Keratinocyte (primary cell): ENCODE measurements at regions not wholly inside any gene's neighbourhood (a gene's known extent, or its start where the extent isn't known, plus 50 kb on each side); places are given as distances from the start of the nearest gene placed in this dataset.

Source experiments
- DNase-seq: peaks from one replicate; pipeline ENCODE4 v3.0.0-alpha.2; 2011; ENCODE audit warnings: low read depth, missing footprints, low spot score
- FAIRE-seq: peaks from 2 replicates; lab custom pipeline; 2011; peaks lifted over from hg19 to GRCh38; lab: Jason Lieb, UNC
- H2AFZ ChIP-seq: 2 replicates; pipeline ENCODE4 v1.6.0; 2012; ENCODE audit warnings: low read length, control low read depth, inconsistent platforms; ENCODE audit not compliant: control insufficient read depth
- H3K27ac ChIP-seq: 2 replicates; pipeline ENCODE4 v1.5.1; 2011; ENCODE audit warnings: low read length; ENCODE audit not compliant: control insufficient read depth, insufficient read depth
- H3K27me3 ChIP-seq: 3 replicates; pipeline ENCODE4 v1.6.0; 2011; ENCODE audit warnings: low read length; ENCODE audit not compliant: control insufficient read depth, insufficient read depth; ENCODE audit errors: extremely low read depth
- H3K36me3 ChIP-seq, 2 experiments: 2 replicates in 1 of 2; 3 replicates in 1 of 2; pipeline ENCODE4 v1.5.1; 2011; ENCODE audit warnings: low read length in 2 of 2, mild to moderate bottlenecking in 1 of 2; ENCODE audit not compliant: control insufficient read depth in 2 of 2, insufficient read depth in 2 of 2; ENCODE audit errors: extremely low read depth in 1 of 2
- H3K4me1 ChIP-seq: 3 replicates; pipeline ENCODE4 v1.5.1; 2011; ENCODE audit warnings: low read length; ENCODE audit not compliant: control insufficient read depth, insufficient read depth; ENCODE audit errors: extremely low read depth
- H3K4me2 ChIP-seq: 3 replicates; pipeline ENCODE4 v1.6.0; 2011; ENCODE audit warnings: low read depth, low read length; ENCODE audit not compliant: control insufficient read depth, insufficient read depth; ENCODE audit errors: extremely low read depth
- H3K4me3 ChIP-seq, 3 experiments: fragments of 200-600 bp in 1 of 3; sonication (generic) in 1 of 3; 2 replicates in 2 of 3; 3 replicates in 1 of 3; pipeline ENCODE4 v1.5.1; 2011 to 2016; ENCODE audit warnings: low read length in 3 of 3, mild to moderate bottlenecking in 3 of 3, control low read depth in 2 of 3, inconsistent platforms in 1 of 3, low read depth in 1 of 3, mixed read lengths in 1 of 3, mixed run types in 1 of 3, moderate library complexity in 1 of 3; ENCODE audit not compliant: control insufficient read depth in 2 of 3, insufficient read depth in 2 of 3; ENCODE audit errors: extremely low read depth in 1 of 3
- H3K79me2 ChIP-seq: 2 replicates; pipeline ENCODE4 v1.6.0; 2012; ENCODE audit warnings: low read length; ENCODE audit not compliant: control insufficient read depth, insufficient read depth
- H3K9ac ChIP-seq: 3 replicates; pipeline ENCODE4 v1.6.0; 2011; ENCODE audit warnings: low read length; ENCODE audit not compliant: control insufficient read depth, insufficient read depth; ENCODE audit errors: extremely low read depth
- H3K9me1 ChIP-seq: 3 replicates; pipeline ENCODE4 v1.6.0; 2011; ENCODE audit warnings: low read length; ENCODE audit not compliant: control insufficient read depth, insufficient read depth; ENCODE audit errors: extremely low read depth
- H3K9me3 ChIP-seq: 2 replicates; pipeline ENCODE4 v1.5.1; 2012; ENCODE audit warnings: low read depth, low read length; ENCODE audit not compliant: control insufficient read depth
- H4K20me1 ChIP-seq: 3 replicates; pipeline ENCODE4 v1.6.0; 2011; ENCODE audit warnings: low read length; ENCODE audit not compliant: control insufficient read depth, insufficient read depth; ENCODE audit errors: extremely low read depth
- EZH2 ChIP-seq: IDR thresholded peaks from one replicate; pipeline ENCODE4 v1.6.1; 2012; ENCODE audit warnings: inconsistent platforms, mild to moderate bottlenecking, low read length, moderate library complexity
- dilution Hi-C: fragments of 300-500 bp; cut with MboI; formaldehyde crosslinking; loops from one replicate; pipeline ENCODE4 v1.7.0; 2020; ENCODE audit warnings: low sequenced_read_pairs; ENCODE audit not compliant: extremely low pct_ligation_motif_present
- TF ChIP-seq, protein P1 (sequence below), 3 experiments: IDR thresholded peaks in 1 of 3; conservative IDR thresholded peaks in 1 of 3; optimal IDR thresholded peaks in 1 of 3; 2 replicates in 2 of 3; 3 replicates in 1 of 3; pipeline versions ENCODE3 to v1.5.1; 2011; ENCODE audit warnings: low read length in 3 of 3, mild to moderate bottlenecking in 3 of 3, moderate library complexity in 2 of 3, control low read depth in 1 of 3, inconsistent platforms in 1 of 3; ENCODE audit not compliant: insufficient read depth in 2 of 3; ENCODE audit errors: extremely low read depth in 1 of 3

DNA sequence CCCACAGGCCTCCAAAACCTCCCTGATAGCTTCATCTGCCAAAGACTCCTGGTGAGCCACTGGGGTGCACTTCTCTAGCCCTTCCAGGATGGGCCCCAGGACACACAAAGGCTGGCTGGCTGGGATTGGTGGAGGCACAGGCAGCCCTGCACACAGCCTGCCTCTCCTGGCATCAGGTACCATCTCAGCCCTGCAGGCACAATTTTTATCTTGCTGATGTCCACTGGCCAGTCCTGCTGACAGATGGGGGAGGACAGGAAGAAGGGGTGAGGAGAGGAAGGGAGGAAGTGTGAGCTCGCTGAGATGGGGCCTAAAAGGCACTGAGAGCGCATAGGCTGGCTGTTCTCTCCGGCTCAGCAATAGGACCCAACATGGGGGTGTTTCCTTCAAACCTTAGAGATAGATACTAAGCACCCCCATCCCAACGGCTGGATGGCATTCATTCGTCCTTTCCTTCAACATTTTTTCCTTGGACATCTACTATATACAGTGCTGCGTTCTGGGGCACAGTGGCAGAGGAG is 92.7 kb downstream of the PJA1 start:
- Histone ChIP-seq H3K36me3 (no peaks in the 10 kb centered on the region), H3K27me3 (peaks cover 3% of the 10 kb centered on the region), H3K9me1 (no peaks in the 10 kb centered on the region), H3K4me2 (no peak overlapping the region), H3K4me3 (no peak overlapping the region), H3K4me1 (no peaks in the 10 kb centered on the region), H3K27ac (no peak overlapping the region), H4K20me1 (no peaks in the 10 kb centered on the region), H3K9me3 (no peaks in the 10 kb centered on the region), H3K9ac (no peak overlapping the region), H3K79me2 (no peaks in the 10 kb centered on the region), H2AFZ (no peak overlapping the region)
- FAIRE-seq (no peak), DNase-seq (no peak)
- dilution Hi-C loops, result no loop called here
- TF ChIP-seq EZH2, result no peak
- TF ChIP-seq, protein P1, sequence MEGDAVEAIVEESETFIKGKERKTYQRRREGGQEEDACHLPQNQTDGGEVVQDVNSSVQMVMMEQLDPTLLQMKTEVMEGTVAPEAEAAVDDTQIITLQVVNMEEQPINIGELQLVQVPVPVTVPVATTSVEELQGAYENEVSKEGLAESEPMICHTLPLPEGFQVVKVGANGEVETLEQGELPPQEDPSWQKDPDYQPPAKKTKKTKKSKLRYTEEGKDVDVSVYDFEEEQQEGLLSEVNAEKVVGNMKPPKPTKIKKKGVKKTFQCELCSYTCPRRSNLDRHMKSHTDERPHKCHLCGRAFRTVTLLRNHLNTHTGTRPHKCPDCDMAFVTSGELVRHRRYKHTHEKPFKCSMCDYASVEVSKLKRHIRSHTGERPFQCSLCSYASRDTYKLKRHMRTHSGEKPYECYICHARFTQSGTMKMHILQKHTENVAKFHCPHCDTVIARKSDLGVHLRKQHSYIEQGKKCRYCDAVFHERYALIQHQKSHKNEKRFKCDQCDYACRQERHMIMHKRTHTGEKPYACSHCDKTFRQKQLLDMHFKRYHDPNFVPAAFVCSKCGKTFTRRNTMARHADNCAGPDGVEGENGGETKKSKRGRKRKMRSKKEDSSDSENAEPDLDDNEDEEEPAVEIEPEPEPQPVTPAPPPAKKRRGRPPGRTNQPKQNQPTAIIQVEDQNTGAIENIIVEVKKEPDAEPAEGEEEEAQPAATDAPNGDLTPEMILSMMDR (optimal IDR thresholded peaks at IDR 0.05 in 1 of 3, IDR thresholded peaks at IDR 0.05 in 1 of 3, conservative IDR thresholded peaks at IDR 0.05 in 1 of 3; ENCODE audit: extremely low read depth in 1 of 3, insufficient read depth in 2 of 3, low read length in 3 of 3), result no peak

- H3K36me3 ChIP-seq, result no peaks in the 10 kb centered on the region
- H3K9me1 ChIP-seq, result no peaks in the 10 kb centered on the region
- TF ChIP-seq EZH2, result no peak
- TF ChIP-seq, protein P1 (optimal IDR thresholded peaks at IDR 0.05 in 1 of 3, IDR thresholded peaks at IDR 0.05 in 1 of 3, conservative IDR thresholded peaks at IDR 0.05 in 1 of 3; ENCODE audit: extremely low read depth in 1 of 3, insufficient read depth in 2 of 3, low read length in 3 of 3), result no peak
- DNase-seq (no peak), FAIRE-seq (no peak)
- peaks cover 3% of the 10 kb centered on the region for H3K27me3 ChIP-seq
- H3K79me2 ChIP-seq, result no peaks in the 10 kb centered on the region
- H2AFZ ChIP-seq, result no peak overlapping the region
- H3K4me1 ChIP-seq, result no peaks in the 10 kb centered on the region
- no peak overlapping the region for H3K9ac ChIP-seq
- no peaks in the 10 kb centered on the region for H3K9me3 ChIP-seq
- no peak overlapping the region for H3K27ac ChIP-seq
- dilution Hi-C loops, result no loop called here
- no peak overlapping the region for H3K4me2 ChIP-seq
- H3K4me3 ChIP-seq, result no peak overlapping the region
- no peaks in the 10 kb centered on the region for H4K20me1 ChIP-seq
Observed at GRCh38 chrX:69070949-69071650, 94.2 kb downstream of the PJA1 start.
